GM19238 (cell line): ENCODE measurements at regions not wholly inside any gene's neighbourhood (a gene's known extent, or its start where the extent isn't known, plus 50 kb on each side); places are given as distances from the start of the nearest gene placed in this dataset.

Experiments
- DNase-seq: peaks from one replicate; pipeline ENCODE4 v3.0.0; 2011; ENCODE audit warnings: low spot score; ENCODE audit not compliant: insufficient read length

DNA sequence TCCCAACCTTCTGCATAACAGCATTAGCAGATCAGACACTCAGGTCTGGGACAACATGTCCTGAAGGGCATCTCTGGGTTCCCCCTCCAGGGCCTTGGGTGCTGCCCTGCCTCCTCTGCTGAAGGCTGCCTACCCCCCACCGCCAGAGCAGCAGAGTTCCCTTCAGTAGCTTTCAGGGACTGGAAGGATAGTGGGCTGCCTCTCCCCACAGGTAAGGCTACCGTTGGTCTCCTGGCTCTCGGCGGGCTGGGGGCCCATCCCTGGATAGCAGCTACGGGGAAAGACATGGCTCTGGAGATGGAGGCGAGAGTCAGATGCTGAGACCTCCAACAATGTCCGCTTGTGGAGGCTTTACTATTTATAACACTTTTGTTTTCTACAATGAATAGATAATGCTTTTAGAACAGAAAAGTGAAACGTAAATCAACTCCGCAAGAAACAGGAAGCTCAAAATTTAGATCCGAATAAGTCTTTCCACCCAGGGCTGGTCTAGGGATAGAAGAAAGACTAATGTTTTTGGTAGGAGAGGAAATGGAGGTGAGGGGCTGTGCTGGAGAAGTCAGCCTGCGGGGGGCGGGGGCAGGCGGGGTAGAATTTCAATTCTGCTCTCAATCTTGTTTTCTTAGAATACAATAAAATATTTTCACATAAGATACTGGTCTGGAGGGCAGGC, 58.4 kb downstream of the ARL4C start:
- no peak for DNase-seq

DNA sequence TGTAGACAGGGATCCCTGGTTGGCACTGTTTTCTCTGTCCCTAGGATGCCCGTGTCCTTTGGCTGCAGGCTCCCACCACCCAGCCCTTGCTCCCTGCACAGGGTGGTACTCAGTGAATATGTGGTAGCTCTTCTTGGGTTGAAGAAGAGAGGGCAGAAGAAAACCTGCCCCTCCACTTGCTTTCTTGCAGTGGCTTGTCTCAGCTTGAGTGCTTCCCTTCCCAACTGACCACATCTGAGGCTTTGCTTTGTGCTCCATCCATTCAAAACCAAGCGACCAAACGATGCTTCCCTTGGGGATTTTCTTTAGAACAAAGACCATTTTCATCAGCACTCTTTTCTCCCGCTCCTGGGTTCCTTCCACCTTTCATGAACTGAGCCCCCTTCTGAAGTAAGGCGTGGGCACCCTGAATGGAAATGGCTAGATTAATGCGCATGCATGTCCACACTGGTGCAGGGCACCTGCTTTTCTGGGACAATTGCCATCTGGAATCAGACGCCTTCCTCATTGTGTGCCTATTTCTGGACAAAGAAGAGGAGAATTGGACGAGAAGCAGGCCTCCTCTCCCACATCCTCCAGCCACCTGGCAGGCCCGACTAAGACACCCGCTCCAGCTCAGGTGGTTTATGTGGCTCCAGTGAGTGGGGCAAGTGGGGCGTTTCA, 59.1 kb downstream of the ARL4C start:
- DNase-seq: no peak

DNA sequence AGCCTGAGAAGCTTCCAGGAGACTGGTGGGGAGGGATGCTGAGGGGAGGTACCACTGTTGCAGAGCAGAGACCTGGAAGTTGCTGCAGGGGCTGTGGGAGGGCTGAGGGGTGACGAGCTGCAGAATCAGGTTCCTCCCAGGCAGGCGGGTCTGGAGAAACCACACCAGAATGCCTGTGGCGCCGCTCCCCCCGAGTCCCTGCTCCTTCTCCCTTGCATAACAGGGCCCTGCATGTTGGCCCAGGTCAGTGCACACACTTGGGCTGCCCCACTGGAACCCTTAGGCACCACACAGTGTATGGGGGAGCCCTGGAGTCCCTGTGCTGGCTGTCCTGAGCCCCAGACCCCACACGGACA, 60.4 kb downstream of the ARL4C start:
- DNase-seq: no peak

GRCh38 chr2:234435836-234436481, 60.9 kb downstream of the ARL4C start:
- no peak for DNase-seq

DNA sequence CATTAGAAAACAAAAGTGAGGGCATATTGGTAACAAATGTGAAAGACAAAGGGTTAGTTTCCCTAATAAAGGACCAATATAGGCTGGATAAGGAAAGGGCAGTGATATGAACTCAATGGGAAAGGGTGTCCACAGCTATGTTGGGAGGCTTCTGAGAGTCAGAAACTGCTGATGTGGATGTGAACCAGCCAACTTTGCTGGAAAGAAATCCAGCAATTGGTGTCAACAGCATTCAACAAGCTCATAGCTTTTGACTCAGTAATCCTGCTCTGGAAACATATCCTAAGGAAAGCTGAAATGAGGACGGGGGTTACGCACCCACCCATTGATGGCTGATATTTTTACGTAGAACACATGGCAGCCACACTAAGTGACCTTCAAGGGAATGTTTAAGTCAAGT, 63.7 kb downstream of the ARL4C start:
- DNase-seq: no peak

DNA sequence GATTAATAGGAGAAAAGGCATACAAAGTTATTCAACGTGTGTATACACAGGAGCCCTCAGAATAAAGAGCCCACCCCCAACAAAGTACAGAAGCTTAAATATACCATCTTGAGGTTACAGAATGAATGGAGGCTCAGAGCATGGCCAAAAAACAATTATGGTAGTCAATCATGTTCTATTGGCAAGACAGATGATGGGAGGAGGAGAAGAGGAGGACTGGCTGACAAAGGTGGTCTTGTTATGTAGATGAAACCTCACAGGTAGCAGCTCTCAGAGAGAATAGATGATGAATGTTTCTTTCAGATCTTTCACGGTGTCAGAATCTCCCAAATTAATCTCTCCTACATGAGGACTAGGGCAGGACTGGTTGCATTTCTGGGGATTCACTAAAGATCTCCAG, 66.0 kb downstream of the ARL4C start:
- DNase-seq: no peak

DNA sequence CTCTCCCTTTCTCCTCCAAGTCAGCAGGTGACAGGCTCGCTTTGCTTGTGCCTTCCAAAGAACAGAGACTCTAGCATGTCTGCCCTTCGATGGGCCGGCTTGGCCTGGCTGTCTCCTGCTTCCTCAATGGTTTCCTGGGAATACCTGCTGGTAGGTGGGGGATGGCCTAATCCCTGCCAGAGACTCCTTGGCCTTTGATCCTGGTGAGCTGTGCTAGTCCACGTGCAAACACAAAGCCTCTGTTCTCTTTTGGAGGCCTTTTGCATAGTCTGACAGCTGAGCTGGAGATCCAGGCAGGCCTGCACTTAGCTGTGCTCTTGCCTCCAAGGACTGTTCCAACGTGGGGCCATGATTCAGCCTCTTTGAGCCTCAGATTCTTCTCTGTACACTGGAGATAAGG, 67.6 kb downstream of the ARL4C start:
- no peak for DNase-seq

GRCh38 chr2:234427081-234428061, 69.5 kb downstream of the ARL4C start:
- DNase-seq: no peak

- DNase-seq: no peak
Measured at GRCh38 chr2:234426616-234427015, 70.3 kb downstream of the ARL4C start.

GRCh38 chr2:234425639-234426603, 71.0 kb downstream of the ARL4C start:
- no peak for DNase-seq

GRCh38 chr2:234423884-234424283, 73.0 kb downstream of the ARL4C start:
- DNase-seq: no peak

DNA sequence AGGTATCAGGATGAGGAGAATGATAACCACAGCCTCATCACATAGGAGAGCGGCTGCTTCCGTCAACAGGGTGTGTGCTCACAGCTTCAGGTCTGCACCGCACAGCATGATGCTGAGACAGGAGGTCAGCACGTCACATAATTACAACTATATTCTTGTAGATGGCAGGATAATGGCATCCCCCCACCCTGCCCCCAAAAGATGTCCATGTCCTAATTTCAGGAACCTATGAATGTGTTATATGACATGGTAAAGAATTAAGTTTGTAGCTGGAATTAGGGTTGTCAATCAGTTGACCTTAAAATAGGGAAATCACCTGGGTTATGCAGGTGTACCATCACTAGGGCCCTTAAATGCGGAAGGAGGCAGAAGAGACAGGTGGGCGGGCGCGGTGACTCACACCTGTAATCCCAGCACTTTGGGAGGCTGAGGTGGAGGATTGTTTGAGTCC, 73.9 kb downstream of the ARL4C start:
- no peak for DNase-seq

DNA sequence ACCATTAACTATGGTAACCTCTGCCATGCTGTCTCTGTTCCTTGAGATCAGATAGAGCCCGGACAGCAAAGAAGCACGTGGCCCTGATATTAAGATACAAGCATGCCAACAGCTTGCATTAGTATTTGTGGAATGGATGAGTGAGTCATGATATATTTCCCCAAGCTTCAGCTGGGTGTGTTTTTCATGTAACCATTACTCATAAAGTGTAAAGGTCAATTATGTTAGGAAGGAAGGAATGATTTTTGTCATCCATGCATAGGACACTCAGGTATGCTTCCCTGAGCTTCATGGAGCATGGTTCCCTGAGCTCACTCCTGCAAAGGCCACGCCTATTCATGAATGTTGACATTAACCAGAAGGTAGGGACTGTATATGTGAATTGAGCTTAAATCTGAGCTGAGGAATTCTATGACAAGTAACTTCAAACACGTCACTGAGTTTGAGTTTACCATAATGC, 74.6 kb downstream of the ARL4C start:
- no peak for DNase-seq

GRCh38 chr2:234420408-234420807, 76.5 kb downstream of the ARL4C start:
- no peak for DNase-seq

GRCh38 chr2:234419726-234420125, 77.2 kb downstream of the ARL4C start:
- no peak for DNase-seq

DNA sequence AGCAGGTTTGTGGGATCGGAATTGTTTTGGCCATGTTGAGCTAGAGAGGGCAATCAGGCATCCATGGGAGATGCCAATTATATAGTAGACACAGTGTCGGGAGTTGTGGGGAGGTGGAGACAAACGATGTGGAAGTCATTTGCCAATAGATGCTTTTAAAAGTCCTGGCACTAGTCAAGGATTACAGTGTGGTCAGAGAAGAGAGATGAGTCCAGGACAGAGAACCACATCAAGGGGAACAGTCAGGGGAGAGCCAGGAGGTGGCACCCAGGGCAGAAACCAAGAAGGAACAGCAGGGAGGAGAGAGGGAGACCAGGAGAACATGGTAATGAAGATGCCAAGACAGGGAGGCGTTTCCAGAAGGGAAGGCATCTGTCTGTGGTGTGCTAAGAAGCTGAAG, 81.2 kb downstream of the ARL4C start:
- DNase-seq: no peak

GRCh38 chr2:234414596-234414995, 82.3 kb downstream of the ARL4C start:
- DNase-seq: no peak

DNA sequence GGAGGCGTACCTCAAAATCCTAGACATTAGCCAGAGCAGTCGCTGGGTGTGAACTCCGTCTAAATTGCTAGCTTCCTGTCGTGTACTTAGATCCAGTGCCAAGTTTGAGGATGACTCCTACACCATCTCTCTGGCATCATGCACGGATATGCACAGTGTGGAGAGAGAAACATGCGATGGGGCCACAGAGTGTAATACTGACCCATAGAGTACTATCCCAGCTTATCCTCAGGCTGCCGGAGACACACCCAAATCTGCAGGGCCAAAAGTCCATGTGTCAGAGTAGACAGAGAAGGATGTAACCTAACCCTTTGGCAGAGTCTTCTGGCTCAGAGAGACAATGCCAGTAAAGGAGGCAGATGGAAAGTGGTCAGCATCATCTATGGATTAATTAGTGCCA, 84.2 kb downstream of the ARL4C start:
- no peak for DNase-seq

- DNase-seq: no peak
Measured at GRCh38 chr2:234411793-234412192, 85.1 kb downstream of the ARL4C start.

DNA sequence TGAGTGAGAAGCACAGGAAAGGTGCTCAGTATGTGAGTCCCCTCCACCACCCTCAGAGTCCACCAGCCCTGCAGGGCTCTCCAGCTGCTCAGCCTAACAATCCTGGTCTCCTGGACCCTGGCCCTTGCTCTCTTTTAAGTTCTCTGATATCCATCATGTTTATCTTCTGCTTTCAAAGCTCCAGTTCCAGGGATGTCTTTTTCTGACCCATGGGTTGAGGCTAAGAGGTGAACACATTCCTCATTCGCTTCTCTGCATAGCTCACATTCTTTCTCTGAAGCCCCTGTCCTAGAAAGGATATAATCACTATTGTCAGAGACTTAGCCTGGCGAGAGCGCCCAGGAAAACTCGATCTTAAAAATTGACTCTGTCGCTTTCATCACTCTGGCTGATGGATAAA, 86.4 kb downstream of the ARL4C start:
- DNase-seq: no peak
